ENCODE measurements at regions not wholly inside any gene's neighbourhood (a gene's known extent, or its start where the extent isn't known, plus 50 kb on each side); places are given as distances from the start of the nearest gene placed in this dataset.

DNA sequence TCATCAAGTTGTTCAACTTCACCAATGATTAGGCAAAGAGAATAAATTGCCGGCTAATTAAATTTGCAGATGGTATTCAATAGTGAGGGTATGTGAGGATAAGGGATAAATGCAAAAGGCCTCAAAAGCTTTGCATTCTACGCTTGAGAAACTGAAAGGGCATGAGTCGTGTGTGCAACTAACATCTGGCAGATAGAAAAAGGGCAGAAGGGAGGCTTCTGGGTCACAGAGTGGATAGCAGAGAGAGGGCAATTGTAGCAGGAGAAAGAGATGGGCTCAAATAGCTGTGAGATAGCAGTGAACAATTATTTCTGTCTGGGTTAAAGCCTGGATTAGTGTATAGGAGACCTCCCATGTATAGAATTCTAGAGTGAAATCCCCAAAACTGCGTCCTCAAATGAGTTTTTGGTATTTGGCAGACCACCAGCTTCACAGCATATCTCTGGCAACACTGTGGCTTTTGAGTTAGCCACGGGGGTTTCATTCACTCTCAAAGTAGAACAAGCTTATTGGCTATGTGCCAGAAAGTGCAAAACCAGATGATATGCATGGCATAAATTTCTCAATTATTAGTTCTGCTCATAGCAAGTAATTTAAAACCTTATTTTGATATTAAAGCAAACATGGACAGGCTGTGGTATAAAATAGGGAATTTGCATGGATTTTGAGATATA is 586.3 kb downstream of the BRINP1 start:
- CTCF ChIA-PET = no interaction called here
- Histone ChIP-seq H3K27me3 (ENCODE audit: control insufficient read depth, insufficient read depth, low read length) (no peaks in the 10 kb centered on the region), H3K27ac (ENCODE audit: low read depth, low read length) (no peak overlapping the region), H3K4me3 (ENCODE audit: low read depth, low read length) (no peak overlapping the region), H3K9me3 (ENCODE audit: control insufficient read depth, insufficient read depth, low read length) (peaks cover 10% of the 10 kb centered on the region; the same call in 1 of the 2 replicates)
- POLR2A ChIA-PET = no interaction called here
- no peak for DNase-seq (ENCODE audit: low read depth, low spot score)
- TF ChIP-seq, protein P1, sequence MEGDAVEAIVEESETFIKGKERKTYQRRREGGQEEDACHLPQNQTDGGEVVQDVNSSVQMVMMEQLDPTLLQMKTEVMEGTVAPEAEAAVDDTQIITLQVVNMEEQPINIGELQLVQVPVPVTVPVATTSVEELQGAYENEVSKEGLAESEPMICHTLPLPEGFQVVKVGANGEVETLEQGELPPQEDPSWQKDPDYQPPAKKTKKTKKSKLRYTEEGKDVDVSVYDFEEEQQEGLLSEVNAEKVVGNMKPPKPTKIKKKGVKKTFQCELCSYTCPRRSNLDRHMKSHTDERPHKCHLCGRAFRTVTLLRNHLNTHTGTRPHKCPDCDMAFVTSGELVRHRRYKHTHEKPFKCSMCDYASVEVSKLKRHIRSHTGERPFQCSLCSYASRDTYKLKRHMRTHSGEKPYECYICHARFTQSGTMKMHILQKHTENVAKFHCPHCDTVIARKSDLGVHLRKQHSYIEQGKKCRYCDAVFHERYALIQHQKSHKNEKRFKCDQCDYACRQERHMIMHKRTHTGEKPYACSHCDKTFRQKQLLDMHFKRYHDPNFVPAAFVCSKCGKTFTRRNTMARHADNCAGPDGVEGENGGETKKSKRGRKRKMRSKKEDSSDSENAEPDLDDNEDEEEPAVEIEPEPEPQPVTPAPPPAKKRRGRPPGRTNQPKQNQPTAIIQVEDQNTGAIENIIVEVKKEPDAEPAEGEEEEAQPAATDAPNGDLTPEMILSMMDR (IDR thresholded peaks at IDR 0.05; ENCODE audit: low read depth, low read length) = no peak

DNA sequence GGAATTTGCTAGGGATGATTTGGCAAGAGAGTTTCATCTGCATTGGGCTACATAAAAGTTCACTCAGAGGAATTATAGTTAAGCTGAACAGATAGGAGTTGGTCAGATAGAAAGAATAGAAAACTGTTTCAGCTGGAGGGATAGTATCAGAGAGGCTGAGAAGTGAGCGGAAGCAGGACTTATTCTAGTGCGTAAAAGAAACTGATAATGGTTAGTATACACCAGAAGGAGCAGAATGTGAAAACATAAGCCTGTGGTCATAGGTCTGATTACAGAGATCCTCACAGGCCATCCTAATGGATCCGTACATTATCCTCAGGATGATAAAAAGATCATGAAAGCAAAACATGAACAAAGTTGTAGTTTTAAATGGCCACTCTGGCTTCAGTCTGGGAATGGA is 585.2 kb downstream of the BRINP1 start:
- Histone ChIP-seq H3K9me3 (ENCODE audit: control insufficient read depth, insufficient read depth, low read length) (peaks cover 14% of the 10 kb centered on the region; the same call in 1 of the 2 replicates), H3K27ac (ENCODE audit: low read depth, low read length) (no peak overlapping the region), H3K4me3 (ENCODE audit: low read depth, low read length) (no peak overlapping the region), H3K27me3 (ENCODE audit: control insufficient read depth, insufficient read depth, low read length) (no peaks in the 10 kb centered on the region)
- TF ChIP-seq, protein P1 (IDR thresholded peaks at IDR 0.05; ENCODE audit: low read depth, low read length) = no peak
- CTCF ChIA-PET = no interaction called here
- DNase-seq (ENCODE audit: low read depth, low spot score) = no peak
- POLR2A ChIA-PET = no interaction called here

DNA sequence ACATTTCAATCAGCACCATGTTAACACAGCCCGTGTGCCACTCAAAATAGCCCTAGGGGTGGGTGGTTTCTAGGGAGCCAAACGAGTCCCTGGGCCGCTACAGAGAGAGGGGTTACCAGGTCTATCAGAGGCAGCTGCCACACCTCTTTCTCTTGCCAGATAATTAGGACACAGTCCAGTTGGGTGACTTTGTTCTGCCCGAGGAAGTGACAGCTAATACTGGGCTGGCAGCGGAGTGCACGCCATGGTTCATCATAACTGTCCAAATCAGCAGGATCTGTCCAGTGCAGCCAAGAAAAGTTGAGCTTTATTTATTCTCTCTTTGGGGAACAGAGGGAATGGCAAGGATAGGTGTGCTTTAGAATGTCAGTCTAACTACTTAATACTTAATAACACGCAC is 583.8 kb downstream of the BRINP1 start:
- H3K4me3 ChIP-seq (ENCODE audit: low read depth, low read length) = no peak overlapping the region
- H3K27ac ChIP-seq (ENCODE audit: low read depth, low read length) = no peak overlapping the region
- TF ChIP-seq, protein P1 (IDR thresholded peaks at IDR 0.05; ENCODE audit: low read depth, low read length) = no peak
- H3K27me3 ChIP-seq (ENCODE audit: control insufficient read depth, insufficient read depth, low read length) = no peaks in the 10 kb centered on the region
- H3K9me3 ChIP-seq (ENCODE audit: control insufficient read depth, insufficient read depth, low read length) = peaks cover 16% of the 10 kb centered on the region; the same call in 1 of the 2 replicates
- POLR2A ChIA-PET = no interaction called here
- no peak for DNase-seq (ENCODE audit: low read depth, low spot score)
- CTCF ChIA-PET = no interaction called here

DNA sequence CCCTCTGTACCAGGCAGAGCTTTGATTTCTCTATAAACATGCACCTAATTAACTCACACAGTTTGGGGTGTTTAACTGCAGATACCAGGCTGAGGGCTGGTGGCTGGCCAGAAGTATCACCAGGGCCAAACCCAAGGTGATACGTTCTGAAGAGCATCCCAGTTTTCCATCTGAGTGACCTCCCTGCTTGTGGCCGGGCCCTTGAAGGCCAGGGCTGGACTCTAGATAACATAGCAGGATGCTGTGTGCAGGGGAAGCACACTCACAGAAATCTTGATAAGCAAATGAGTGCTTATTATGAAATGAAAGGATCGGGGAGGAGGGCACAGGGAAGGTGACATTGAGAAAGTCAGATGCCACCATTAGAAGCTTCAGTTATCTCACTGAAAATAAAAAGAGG is 582.4 kb downstream of the BRINP1 start:
- TF ChIP-seq, protein P1 (IDR thresholded peaks at IDR 0.05; ENCODE audit: low read depth, low read length) = no peak
- Histone ChIP-seq H3K27ac (ENCODE audit: low read depth, low read length) (no peak overlapping the region), H3K9me3 (ENCODE audit: control insufficient read depth, insufficient read depth, low read length) (peaks cover 16% of the 10 kb centered on the region; the same call in 1 of the 2 replicates), H3K27me3 (ENCODE audit: control insufficient read depth, insufficient read depth, low read length) (no peaks in the 10 kb centered on the region), H3K4me3 (ENCODE audit: low read depth, low read length) (no peak overlapping the region)
- CTCF ChIA-PET = no interaction called here
- POLR2A ChIA-PET = no interaction called here
- no peak for DNase-seq (ENCODE audit: low read depth, low spot score)

DNA sequence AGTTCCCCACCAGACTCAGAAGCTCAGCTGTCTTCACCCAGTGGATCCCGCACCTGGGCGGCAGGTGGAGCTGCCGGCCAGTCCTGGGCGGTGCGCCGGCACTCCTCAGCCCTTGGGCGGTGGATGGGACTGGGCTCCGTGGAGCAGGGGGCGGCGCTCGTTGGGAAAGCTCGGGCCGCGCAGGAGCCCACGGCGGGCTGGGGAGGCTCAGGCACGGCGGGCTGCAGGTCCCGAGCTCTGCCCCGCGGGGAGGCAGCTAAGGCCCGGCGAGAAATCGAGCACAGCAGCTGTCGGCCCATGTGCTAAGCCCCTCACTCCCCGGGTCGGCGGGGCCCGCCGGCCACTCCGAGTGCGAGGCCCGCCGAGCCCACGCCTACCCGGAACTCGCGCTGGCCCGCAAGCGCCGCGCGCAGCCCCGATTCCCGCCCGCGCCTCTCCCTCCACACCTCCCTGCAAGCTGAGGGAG is 560.0 kb downstream of the BRINP1 start:
- TF ChIP-seq, protein P1 (IDR thresholded peaks at IDR 0.05; ENCODE audit: low read depth, low read length) = no peak
- POLR2A ChIA-PET = no interaction called here
- H3K27ac ChIP-seq (ENCODE audit: low read depth, low read length) = no peak overlapping the region
- H3K9me3 ChIP-seq (ENCODE audit: control insufficient read depth, insufficient read depth, low read length) = peaks cover 19% of the 10 kb centered on the region
- CTCF ChIA-PET = no interaction called here
- DNase-seq (ENCODE audit: low read depth, low spot score) = no peak
- H3K27me3 ChIP-seq (ENCODE audit: control insufficient read depth, insufficient read depth, low read length) = no peaks in the 10 kb centered on the region
- no peak overlapping the region for H3K4me3 ChIP-seq (ENCODE audit: low read depth, low read length)
